MG63 (cell line): ENCODE measurements at regions not wholly inside any gene's neighbourhood (a gene's known extent, or its start where the extent isn't known, plus 50 kb on each side); places are given as distances from the start of the nearest gene placed in this dataset.
A peak's percentile ranks its signal among the peaks of the same experiment; 100 is the strongest.
"Not testable (repeated sequence)": the region's sequence is repeated elsewhere in the genome, so short reads cannot be mapped to it uniquely, and the experiment has no call there.

ENCODE experiments used
- DNase-seq: peaks from one replicate; pipeline ENCODE4 v3.0.0-alpha.2; 2020
- H3K27me3 ChIP-seq: fragments of 250-450 bp; sonication (Bioruptor Pico); 2 replicates; pipeline ENCODE4 v1.5.1; 2020; ENCODE audit warnings: mild to moderate bottlenecking, moderate library complexity
- H3K36me3 ChIP-seq: fragments of 250-450 bp; sonication (Bioruptor Pico); 2 replicates; pipeline ENCODE4 v1.5.1; 2020; ENCODE audit warnings: mild to moderate bottlenecking, moderate library complexity
- H3K4me3 ChIP-seq: fragments of 250-450 bp; sonication (Bioruptor Pico); 2 replicates; pipeline ENCODE4 v1.5.1; 2020; ENCODE audit warnings: mild to moderate bottlenecking, moderate library complexity
- H3K9me3 ChIP-seq: fragments of 250-450 bp; sonication (Bioruptor Pico); 2 replicates; pipeline ENCODE4 v1.5.1; 2020; ENCODE audit warnings: mild to moderate bottlenecking, moderate library complexity

DNA sequence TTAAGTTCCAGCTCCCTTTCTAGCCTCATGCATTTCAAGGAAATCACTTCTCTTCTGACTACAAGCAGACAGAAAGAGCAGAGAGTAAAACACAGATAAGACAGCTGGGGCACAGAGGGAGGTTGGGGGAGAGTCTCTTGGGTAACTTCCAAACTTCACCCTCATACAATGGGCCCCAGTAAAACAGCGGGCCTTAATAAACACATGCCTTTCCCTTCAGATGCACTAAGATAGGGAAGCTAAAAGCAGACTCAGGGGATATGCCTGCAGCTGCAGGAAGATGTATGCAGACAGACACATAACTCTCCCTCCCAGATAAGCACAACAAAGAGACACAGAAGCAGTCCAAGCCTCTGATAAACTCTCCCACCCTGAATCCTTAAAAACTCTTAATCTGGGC, 717.4 kb upstream of the PCDH15 start:
- H3K4me3 ChIP-seq, H3K9me3 ChIP-seq, H3K27me3 ChIP-seq, DNase-seq, H3K36me3 ChIP-seq: not testable (repeated sequence)

DNA sequence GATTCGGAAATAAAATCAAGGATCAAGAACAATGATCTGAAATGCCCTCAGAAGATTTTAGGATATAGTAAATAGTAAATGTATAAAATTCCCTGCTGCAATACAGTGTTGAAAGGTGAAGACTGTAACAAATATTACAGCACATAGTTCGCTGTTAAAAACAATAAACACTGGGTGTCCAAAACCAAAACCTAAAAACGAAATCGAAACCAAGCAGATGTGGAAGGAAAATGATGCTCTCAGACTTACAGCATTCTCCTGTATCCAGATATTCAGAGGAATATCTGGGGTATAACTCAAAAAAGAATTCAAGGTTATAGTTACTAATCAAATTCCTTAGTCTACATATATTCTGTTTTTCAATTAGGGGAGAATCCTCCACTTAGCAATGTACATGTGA, 708.1 kb upstream of the PCDH15 start:
- Histone ChIP-seq H3K36me3 (no peaks in the 10 kb centered on the region), H3K4me3 (peak overlapping the region; percentile 53), H3K27me3 (no peaks in the 10 kb centered on the region; the same call in 1 of the 2 replicates), H3K9me3 (no peaks in the 10 kb centered on the region)
- DNase-seq = no peak

DNA sequence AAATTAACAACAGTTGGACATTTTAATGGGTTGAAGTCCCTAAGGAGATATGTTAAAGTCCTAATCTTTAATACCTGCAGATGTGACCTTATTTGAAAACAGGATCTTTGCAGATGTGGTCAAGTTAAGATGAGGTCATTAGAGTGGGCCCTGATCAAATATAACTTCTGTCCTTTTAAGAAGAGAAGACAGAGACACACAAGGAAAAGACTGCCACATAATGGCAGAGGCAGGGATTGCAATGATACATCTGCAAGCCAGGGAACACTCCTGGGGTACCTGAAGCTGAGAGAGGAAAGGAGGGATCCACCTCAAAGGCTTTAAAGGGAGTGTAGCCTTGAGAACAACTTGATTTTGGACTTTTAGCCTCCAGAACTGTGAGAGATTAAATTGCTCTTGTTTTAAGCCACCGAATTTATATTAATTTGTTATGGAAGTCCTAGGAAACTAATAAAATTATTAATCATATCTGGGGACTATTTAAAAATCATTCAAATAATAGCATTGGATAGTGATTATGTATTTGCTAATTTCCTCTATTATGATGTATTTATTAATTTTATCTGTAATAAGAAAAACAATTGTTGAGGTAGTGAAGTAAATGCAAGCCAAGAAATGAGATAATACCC, 700.0 kb upstream of the PCDH15 start:
- H3K27me3 ChIP-seq = no peaks in the 10 kb centered on the region; the same call in 1 of the 2 replicates
- no peak overlapping the region for H3K4me3 ChIP-seq
- DNase-seq = peak; percentile 22
- H3K36me3 ChIP-seq = no peaks in the 10 kb centered on the region
- H3K9me3 ChIP-seq = no peaks in the 10 kb centered on the region

DNA sequence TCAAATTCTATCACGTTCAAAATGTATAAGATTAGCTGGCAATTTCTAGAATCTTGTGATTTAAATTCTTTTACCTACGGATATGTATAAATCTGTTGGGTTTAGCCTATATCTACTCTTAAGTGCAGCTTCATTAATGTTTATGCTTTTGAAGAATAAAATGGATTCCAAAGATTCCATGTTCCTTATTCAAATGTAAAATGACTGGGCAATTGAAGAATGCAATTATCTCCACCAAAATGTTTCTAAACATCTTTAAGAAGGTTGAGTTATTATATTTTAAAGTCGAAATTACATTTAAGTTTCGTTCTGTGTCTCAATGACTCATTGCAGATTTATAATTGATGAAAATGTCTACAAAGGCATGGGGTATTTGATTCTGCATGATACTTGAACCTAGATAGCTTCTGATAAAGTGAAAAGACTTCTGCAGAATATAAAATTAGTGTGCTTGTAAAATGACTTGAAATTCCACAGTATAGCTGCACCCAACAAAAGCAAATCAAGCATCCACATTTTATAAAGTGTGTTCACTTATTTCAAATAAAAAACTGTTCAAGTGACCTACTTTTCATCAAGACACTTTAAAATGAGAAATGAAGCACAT, 697.0 kb upstream of the PCDH15 start:
- Histone ChIP-seq H3K4me3 (no peak overlapping the region), H3K36me3 (no peaks in the 10 kb centered on the region), H3K27me3 (no peaks in the 10 kb centered on the region), H3K9me3 (no peaks in the 10 kb centered on the region)
- no peak for DNase-seq

DNA sequence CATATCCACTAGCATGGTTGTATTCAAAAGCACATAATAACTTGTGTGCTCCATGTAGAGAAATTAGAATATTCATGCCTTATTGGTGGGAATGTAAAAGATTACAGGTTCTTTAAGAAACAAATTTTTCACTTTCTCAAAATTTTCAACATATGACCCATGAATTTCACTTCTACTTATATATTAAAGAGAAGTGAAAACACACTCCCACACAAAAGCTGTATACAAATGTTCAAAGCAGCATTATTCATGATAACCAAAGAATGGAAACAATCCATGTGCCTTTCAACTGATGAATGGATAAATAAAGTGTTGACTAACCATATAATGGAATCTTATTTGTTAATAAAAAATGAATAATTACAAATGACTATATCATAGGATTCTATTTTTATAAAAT, 694.5 kb upstream of the PCDH15 start:
- Histone ChIP-seq H3K9me3 (no peaks in the 10 kb centered on the region), H3K27me3 (no peaks in the 10 kb centered on the region), H3K4me3 (no peak overlapping the region), H3K36me3 (no peaks in the 10 kb centered on the region)
- DNase-seq = no peak

DNA sequence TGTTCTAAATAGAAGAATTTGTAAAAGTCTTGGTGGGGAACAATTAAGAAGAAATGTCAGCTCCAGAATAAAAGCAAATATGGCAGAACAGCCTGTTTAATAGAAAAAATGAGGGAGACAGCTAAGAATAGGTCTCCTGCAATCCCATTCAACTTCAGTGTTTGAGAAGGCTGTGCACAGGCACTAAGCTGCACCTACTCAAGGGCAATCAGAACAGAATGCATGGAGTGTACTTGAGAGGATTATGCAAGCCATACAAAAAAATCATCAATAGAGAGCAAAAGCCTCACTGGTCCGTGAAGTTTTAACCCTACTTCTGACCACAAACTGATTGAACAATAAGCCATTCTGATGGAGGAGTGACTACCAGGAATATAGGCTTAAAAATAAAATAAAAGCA, 690.7 kb upstream of the PCDH15 start:
- H3K4me3 ChIP-seq = no peak overlapping the region
- no peak for DNase-seq

DNA sequence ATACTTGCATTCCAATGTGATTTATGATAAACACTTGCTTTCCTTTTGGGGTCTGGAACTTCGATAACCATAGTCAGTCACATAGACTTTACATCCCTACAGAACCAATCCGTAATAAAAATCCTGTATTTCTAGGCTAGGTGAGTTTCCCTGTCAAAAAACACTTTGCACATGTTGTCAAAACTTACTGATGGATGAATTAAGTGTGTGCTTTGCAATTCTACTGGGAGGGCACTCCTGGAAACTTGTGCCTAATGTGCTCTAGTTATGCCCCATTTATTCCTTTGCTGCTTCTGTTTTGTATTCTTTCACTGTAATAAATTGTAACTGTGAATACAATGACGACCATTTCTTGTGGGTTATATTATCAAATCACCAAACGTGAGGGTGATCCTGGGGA, 684.8 kb upstream of the PCDH15 start:
- DNase-seq = no peak
- Histone ChIP-seq H3K36me3 (no peaks in the 10 kb centered on the region), H3K4me3 (no peak overlapping the region), H3K27me3 (no peaks in the 10 kb centered on the region), H3K9me3 (no peaks in the 10 kb centered on the region)

More for the DNA sequence above, 690.7 kb upstream of the PCDH15 start:
- no peaks in the 10 kb centered on the region for H3K9me3 ChIP-seq
- no peaks in the 10 kb centered on the region for H3K27me3 ChIP-seq
- no peaks in the 10 kb centered on the region for H3K36me3 ChIP-seq

DNA sequence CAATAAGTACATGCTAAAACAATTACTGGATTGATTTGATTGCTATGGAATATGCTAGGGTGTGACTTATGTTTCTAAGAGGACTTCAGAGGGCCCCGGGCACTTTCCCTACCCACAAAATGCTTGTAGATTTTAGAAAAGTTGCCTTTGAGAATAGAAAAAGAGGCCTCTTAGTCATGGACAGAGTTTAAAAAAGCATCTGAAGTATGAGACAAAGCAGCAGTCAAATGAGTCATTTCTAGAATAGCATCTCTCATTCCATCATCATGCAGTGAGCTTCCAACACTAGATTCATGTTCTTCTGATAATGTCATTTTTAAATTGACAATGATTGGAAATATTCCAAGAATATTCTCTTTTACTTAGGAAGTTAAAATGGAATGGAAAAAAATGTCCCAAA, 675.1 kb upstream of the PCDH15 start:
- DNase-seq = no peak
- Histone ChIP-seq H3K27me3 (no peaks in the 10 kb centered on the region), H3K36me3 (no peaks in the 10 kb centered on the region), H3K9me3 (no peaks in the 10 kb centered on the region), H3K4me3 (no peak overlapping the region)

DNA sequence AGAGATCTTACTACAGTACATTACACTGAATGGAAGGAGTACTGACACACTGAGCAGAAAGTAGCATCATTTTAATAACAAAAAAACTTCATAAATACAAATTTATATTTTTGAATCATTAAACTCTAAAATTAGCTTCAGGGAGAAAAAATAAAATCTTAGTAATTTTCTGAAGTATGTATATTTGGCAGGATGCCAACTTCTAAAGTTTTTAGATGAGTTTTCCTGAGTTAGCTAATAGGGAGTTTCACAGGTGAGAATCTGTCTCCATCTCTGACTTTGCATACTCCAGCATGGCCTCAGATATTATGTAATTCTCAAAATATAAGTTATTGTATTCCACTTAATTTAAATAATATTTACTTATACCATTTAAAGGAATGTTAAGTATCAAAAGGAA, 673.2 kb upstream of the PCDH15 start:
- H3K27me3 ChIP-seq = no peaks in the 10 kb centered on the region
- H3K36me3 ChIP-seq = no peaks in the 10 kb centered on the region
- no peak overlapping the region for H3K4me3 ChIP-seq
- no peak for DNase-seq
- no peaks in the 10 kb centered on the region for H3K9me3 ChIP-seq

DNA sequence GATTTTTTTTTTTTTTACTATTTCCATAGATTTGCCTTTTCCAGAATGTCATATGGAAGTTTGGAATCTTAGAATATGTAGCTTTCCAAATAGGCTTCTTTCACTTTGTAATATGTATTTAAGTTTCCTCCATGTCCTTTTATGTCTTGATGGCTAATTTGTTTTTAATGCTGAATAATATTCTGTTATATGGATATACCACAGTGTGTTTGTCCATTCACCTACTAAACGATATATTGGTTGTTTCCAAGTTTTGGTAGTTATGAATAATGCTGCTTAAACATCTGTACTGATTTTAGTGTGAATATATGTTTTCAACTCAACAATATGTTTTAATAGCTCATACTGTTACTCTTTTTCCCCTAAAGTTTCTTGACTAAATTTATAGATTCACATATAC, 669.8 kb upstream of the PCDH15 start:
- no peaks in the 10 kb centered on the region for H3K36me3 ChIP-seq
- DNase-seq = no peak
- H3K27me3 ChIP-seq = no peaks in the 10 kb centered on the region
- H3K9me3 ChIP-seq = no peaks in the 10 kb centered on the region
- no peak overlapping the region for H3K4me3 ChIP-seq

DNA sequence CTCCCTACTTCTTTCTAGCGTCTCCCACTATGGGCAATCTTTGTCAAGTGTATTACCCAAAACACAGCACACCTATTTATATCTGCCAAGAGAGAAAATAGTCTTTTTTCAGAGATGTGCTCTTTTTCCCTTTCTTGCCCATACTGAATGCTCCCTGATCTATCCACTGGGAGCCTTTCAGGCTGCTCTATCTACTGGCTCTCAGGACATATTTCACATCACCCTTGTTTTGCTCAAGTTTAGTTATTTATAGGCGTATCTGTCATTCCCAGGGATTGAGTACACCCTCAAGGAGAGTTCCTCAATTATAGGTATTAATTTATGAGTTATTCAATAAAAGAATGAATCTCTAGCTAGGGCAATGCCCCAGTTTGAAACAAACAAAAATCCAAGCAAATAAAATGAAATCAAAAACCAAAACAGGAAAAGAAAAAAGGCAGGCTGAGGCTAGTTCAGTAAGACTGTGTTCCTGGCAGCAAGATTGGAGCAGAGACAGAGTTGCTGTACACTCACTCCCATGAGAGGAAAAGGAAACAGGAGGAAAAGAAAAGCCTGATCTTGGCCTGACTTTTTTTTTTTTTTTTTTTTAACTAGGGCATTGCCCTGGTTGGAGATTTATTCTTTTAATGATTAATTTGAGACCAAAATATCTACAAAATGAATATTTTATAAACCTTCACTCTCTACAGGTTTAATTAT, 665.9 kb upstream of the PCDH15 start:
- H3K36me3 ChIP-seq = no peaks in the 10 kb centered on the region
- no peaks in the 10 kb centered on the region for H3K27me3 ChIP-seq
- no peak overlapping the region for H3K4me3 ChIP-seq
- H3K9me3 ChIP-seq = no peaks in the 10 kb centered on the region
- no peak for DNase-seq

DNA sequence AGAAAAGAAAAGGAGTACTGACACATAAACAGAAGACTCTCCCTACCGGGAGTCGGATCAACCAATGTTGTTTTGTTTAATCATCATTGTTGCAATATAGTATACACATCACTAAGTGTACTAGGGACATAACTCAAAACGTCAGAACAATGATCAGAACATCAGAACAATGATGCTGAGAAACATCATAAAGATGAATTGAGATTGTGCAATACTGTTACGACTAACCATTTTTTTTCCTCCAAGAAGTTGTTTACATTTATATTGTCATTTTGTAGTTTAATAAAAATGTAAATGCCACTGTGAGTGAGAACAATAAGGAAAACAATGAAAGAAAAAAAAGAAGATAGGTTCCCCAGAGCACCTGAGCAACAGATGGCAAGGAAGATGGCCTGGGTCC, 663.1 kb upstream of the PCDH15 start:
- Histone ChIP-seq H3K9me3 (no peaks in the 10 kb centered on the region), H3K27me3 (no peaks in the 10 kb centered on the region), H3K4me3 (no peak overlapping the region), H3K36me3 (no peaks in the 10 kb centered on the region)
- no peak for DNase-seq

DNA sequence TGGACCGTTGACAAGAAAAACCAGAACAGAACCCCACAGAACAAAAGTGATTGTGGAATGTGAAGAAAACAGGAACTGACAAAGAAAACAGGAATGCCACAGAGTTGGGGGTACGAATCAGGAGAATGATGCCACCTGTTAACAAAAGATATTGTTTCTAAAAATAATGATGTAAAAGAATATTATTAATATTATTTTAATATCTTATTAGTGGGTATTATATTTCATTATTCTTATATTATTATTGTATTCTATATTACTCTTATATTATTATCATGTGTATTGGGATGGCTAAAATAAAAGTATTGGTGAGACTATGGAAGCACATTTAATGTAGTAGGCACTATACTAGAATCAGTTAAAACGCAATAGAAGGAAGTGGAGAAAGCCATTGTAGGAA, 659.0 kb upstream of the PCDH15 start:
- H3K4me3 ChIP-seq = no peak overlapping the region
- no peaks in the 10 kb centered on the region for H3K27me3 ChIP-seq
- DNase-seq = no peak
- no peaks in the 10 kb centered on the region for H3K9me3 ChIP-seq
- no peaks in the 10 kb centered on the region for H3K36me3 ChIP-seq

DNA sequence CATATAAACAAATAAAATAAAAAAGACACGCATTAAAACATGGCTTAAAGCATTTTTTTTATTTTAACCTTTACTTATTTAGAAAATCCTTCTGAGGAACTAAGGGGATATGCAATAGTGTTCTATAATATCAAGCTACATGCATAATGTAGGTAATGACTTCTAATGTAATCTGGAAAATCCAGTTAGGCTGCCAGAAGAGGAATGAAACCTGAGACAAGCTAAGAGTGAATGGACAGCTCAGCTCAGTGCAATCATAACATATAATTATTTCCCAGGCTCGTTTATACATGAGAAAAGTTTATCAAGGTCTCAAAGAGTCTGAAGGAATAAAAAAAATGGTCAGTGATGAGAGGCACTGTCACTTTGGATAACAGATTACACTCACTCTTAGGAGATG, 649.0 kb upstream of the PCDH15 start:
- no peak overlapping the region for H3K4me3 ChIP-seq
- DNase-seq = no peak

DNA sequence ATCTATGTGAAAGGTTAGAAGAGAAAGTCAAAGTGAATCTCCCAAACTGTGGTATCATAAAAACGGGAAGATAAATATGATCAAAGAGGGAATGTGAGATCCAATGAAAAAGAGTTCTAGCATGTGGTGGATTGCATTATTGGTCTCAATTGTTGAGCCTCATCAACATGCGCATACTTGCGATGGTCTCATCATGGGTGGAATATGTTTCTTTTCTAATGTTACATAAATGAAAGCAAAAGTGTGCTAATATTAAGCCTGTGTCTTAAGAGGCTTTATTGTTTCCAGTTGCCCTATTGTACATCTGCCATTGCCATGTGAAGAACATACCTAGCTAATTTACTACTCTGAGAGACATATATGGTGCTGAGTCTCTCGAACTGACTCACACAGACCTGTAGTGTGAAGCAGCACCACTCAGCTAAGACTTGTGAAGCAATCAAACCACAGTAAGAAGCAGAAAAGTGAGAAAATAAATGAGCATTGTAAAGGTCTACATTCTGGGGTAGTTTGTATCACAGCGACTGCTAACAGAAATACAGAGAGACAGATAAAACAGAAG, 645.5 kb upstream of the PCDH15 start:
- no peaks in the 10 kb centered on the region for H3K27me3 ChIP-seq
- no peak overlapping the region for H3K4me3 ChIP-seq
- no peaks in the 10 kb centered on the region for H3K9me3 ChIP-seq
- no peaks in the 10 kb centered on the region for H3K36me3 ChIP-seq
- no peak for DNase-seq

More for the DNA sequence above, 649.0 kb upstream of the PCDH15 start:
- no peaks in the 10 kb centered on the region for H3K36me3 ChIP-seq
- no peaks in the 10 kb centered on the region for H3K27me3 ChIP-seq
- no peaks in the 10 kb centered on the region for H3K9me3 ChIP-seq

DNA sequence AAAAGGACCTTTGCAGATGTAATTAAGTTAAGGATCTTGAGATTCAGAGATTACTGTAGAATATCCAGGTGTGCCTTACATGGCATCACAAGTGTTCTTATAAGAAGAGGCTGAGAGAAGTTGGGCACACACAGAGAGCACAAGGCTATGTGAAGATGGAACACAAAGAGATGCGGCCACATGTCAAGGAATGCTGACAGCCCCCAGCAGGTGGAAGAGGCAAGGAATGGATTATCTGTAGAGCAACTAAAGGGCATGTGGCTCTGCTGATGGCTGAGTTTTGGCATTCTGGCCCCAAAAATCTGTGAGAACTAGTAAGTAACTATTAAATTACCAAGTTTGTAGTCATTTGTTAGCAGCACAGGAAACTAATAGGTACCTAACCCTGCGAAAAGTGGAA, 640.7 kb upstream of the PCDH15 start:
- no peaks in the 10 kb centered on the region for H3K27me3 ChIP-seq
- no peaks in the 10 kb centered on the region for H3K9me3 ChIP-seq

DNA sequence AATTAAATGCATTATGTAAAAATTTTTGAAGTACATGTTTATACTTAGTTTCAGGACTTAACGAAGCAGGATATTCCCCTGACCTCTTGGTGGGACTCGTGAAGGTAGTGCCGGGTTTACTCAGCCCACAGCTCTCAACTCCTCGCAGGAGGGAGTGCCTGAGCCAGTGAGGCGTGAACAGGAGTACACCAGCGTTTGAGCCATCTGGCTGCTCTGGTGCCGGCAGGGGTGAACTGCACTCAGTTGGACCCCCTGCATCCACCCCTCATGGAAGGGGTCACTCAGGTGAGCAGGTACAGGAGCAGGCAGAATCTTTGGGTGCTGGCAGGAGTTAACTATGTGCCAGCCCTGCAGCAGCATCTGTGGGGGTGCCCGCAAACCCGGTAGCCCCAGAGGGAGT, 625.1 kb upstream of the PCDH15 start:
- H3K4me3 ChIP-seq = no peak overlapping the region
- DNase-seq = no peak
- no peaks in the 10 kb centered on the region for H3K36me3 ChIP-seq
- H3K27me3 ChIP-seq = no peaks in the 10 kb centered on the region
- no peaks in the 10 kb centered on the region for H3K9me3 ChIP-seq

More for the DNA sequence above, 640.7 kb upstream of the PCDH15 start:
- no peaks in the 10 kb centered on the region for H3K36me3 ChIP-seq
- H3K4me3 ChIP-seq = no peak overlapping the region
- no peak for DNase-seq

DNA sequence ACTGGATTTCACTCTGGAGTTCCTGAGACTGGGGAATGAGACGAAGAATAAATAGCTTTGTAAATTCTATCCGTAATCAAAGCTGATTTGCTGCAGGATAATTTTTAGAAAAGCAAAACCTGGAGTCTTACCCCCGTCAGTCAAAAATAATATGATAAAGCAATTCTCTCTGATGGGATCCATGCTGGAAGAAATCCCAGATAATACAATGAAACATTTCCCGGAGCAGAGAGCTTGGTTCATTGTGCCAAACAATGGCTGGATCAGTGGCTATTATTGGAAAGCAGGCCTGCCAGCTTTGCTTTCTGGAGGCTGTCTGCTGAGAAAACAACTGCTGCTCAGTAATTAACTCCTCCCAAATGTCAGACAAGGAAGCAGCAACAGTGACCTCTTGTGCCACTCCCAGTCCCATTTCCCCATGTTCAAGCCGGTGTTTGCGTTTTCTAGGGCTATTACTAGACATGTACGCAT, 609.4 kb upstream of the PCDH15 start:
- H3K27me3 ChIP-seq = no peaks in the 10 kb centered on the region
- no peak overlapping the region for H3K4me3 ChIP-seq
- H3K36me3 ChIP-seq = no peaks in the 10 kb centered on the region
- no peaks in the 10 kb centered on the region for H3K9me3 ChIP-seq
- DNase-seq = peak; percentile 35
